ENCODE measurements at regions not wholly inside any gene's neighbourhood (a gene's known extent, or its start where the extent isn't known, plus 50 kb on each side); places are given as distances from the start of the nearest gene placed in this dataset.

- no peak for DNase-seq (ENCODE audit: low spot score)
- intact Hi-C loops (cut with DNase I), result no loop called here
Measured at GRCh38 chr3:103785017-103785416, 1350.2 kb downstream of the ZPLD1 start.

DNA sequence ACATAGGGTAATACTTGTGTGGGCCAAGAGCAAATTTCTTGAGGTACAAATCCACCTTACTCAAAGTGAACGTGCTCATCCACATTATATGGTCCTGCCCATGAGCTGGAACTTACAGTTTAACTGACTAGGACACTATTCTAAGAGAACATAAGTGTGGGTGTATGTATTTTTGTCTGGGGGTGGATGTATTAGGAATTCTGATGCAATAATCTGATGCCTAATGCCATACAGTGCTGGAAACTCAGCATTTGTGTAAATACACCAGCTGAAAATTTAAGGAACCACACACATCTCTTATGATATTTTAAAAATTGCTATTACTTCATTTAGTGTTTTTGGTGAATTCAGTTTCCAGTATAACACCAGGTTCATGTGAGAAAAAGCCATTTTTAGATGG is 1350.7 kb downstream of the ZPLD1 start:
- intact Hi-C loops (cut with DNase I), result no loop called here

GRCh38 chr3:103786296-103786695 is 1351.5 kb downstream of the ZPLD1 start:
- intact Hi-C loops (cut with DNase I), result no loop called here
- no peak for DNase-seq (ENCODE audit: low spot score)

More for the DNA sequence above, 1350.7 kb downstream of the ZPLD1 start:
- DNase-seq (ENCODE audit: low spot score), result no peak

DNA sequence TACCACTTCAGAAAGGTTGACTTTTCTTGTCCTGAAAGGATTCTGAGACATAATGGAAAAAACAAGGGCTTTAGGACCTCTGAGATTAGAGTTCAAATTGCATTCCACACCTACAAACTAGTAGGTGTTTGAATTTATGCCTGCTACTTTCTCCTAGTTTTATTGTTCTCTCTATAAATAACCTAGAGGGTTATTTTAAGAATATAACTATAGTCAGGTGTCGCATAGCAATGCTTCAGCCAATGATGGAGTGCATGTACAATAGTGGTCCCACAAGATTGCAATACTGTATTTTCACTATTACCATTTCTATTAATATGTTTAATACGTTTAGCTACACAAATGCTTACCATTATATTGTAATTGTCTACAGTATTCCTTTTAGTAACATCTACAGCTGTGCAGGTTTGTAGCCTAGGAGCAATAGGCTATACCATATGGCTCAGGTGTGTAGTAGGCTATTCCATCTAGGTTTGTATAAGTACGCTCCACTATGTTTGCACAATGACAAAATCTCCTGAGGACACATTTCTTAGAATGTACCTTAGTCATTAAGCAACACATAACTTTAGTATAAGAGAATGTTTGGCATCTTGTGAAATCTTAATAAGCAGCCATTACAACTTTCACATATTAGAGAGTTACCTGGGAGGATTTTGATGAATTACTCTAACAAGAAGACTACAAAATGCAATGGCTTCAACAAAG is 1352.5 kb downstream of the ZPLD1 start:
- DNase-seq (ENCODE audit: low spot score), result no peak

GRCh38 chr3:103787879-103788278 is 1353.1 kb downstream of the ZPLD1 start:
- intact Hi-C loops (cut with DNase I), result no loop called here
- no peak for DNase-seq (ENCODE audit: low spot score)

More for the DNA sequence above, 1352.5 kb downstream of the ZPLD1 start:
- intact Hi-C loops (cut with DNase I), result no loop called here

- intact Hi-C loops (cut with DNase I), result no loop called here
Measured at GRCh38 chr3:103791786-103792515, 1357.1 kb downstream of the ZPLD1 start.

DNA sequence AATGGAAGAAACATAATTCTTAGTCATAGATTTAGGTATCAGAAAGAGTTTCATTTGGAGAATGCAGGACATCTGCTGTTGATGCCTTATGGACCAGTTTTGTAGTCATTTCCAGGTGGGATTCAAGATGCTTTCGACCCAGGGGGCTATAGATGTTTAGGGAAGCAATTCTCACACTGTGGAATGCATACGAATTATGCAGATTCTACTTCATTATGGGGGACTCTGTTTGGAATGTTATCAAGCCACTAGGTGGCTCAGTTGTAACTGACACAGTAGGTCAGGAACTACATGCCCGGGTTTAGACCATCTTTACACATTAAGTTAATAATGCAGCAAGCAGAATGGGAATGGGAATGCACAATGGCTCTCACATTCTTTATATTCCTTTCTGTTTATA is 1359.8 kb downstream of the ZPLD1 start:
- no peak for DNase-seq (ENCODE audit: low spot score)
- intact Hi-C loops (cut with DNase I), result no loop called here

More at GRCh38 chr3:103791786-103792515, 1357.1 kb downstream of the ZPLD1 start:
- no peak for DNase-seq (ENCODE audit: low spot score)

DNA sequence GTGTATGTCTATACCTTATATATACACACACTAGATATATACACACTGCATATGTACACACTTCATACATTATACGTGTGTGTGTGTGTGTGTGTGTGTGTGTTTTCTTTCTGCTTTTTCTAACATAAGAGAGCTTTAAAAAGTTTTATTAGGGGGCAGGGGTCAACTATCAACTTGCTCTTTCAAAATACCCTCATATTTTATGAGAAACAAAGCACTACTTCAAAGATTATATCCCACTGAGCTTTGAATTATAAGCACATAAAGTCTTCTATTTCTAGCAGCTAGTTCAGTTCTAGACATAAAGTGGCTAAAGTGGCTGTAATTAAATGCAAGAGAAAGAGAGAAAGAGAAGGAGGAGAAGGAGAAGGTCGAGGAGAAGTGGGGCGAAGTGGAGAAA is 1361.3 kb downstream of the ZPLD1 start:
- no peak for DNase-seq (ENCODE audit: low spot score)
- intact Hi-C loops (cut with DNase I), result no loop called here

GRCh38 chr3:103803787-103804186 is 1369.0 kb downstream of the ZPLD1 start:
- intact Hi-C loops (cut with DNase I), result no loop called here
- DNase-seq (ENCODE audit: low spot score), result no peak

- intact Hi-C loops (cut with DNase I), result no loop called here
- no peak for DNase-seq (ENCODE audit: low spot score)
Measured at GRCh38 chr3:103810167-103810566, 1375.4 kb downstream of the ZPLD1 start.

- no peak for DNase-seq (ENCODE audit: low spot score)
- intact Hi-C loops (cut with DNase I), result no loop called here
Measured at GRCh38 chr3:103813955-103814354, 1379.1 kb downstream of the ZPLD1 start.

DNA sequence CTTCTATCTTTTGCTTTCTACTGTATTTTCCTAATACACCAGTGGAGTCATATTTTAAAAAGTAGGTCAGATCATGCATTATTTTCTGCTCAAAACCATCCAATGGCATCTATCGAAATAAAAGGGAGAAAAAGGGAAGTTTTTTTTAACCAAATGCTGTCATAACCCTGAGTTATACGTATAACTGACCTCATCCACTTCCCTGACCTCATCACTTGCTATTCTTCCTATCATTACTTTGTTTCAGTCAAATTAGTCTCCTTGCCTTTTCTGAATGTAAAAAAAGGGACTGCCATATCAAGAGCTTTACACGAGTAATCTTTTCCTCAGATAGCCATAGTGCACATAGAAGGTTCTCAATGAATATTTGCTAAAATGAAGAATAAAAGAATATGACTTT is 1383.6 kb downstream of the ZPLD1 start:
- intact Hi-C loops (cut with DNase I), result no loop called here
- DNase-seq (ENCODE audit: low spot score), result no peak

DNA sequence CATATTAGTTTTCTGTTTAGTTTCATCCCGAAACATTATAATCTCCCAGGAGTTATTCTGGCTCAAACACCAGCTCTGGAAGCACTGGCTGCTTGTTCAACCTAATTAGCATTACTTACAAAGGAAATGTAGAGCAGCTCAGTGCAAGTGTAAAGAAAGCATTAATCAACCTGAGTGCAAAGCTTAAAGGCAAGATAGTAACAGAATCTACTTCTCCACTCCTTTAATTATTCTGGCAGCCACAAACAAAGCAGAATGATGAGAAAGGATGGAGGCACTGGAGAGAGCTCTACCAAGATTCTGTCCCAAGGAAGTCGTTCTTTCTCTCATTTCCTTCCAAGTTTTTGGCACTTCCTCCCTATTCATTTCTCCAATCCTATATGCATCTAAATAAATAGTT is 1384.0 kb downstream of the ZPLD1 start:
- no peak for DNase-seq (ENCODE audit: low spot score)
- intact Hi-C loops (cut with DNase I), result no loop called here

DNA sequence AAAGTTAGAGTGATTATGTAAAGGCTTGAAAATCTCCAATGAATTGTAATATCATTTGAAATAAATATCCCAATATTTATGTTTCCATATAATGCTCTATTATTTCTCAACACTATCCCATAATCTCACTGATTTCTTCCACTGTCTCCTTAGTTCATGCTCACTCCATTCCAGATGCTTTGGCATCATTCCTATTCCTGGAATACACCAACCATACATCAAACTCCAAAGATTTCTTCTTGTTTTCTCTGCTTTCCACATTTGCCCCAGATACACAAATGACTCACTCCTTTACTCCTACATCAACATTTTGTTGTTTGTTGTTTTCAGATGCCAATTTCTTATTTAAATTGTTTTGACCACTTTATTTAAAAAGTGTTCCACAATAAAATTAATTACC is 1390.8 kb downstream of the ZPLD1 start:
- intact Hi-C loops (cut with DNase I), result no loop called here
- no peak for DNase-seq (ENCODE audit: low spot score)

- intact Hi-C loops (cut with DNase I), result no loop called here
- no peak for DNase-seq (ENCODE audit: low spot score)
Measured at GRCh38 chr3:103829723-103830326, 1395.0 kb downstream of the ZPLD1 start.

GRCh38 chr3:103847081-103848062 is 1412.6 kb downstream of the ZPLD1 start:
- DNase-seq (ENCODE audit: low spot score), result no peak
- intact Hi-C loops (cut with DNase I), result no loop called here

DNA sequence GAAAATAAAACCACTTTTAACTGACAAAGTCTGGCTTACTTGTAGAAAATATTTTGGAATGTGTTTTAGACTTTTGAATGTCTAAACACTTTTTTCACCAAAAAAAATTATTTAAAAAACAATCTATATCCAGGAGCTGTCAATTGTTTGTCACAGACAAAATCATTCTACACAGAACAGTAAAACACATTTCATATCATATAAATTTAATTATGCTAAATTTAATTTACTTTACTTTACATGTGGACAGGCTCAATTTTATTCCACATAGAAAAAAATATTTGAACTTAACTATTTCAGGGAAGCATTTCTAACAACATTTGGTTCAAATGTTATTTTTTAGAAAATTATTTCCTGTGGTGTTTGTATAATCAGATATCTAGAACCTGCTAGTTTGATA is 1417.0 kb downstream of the ZPLD1 start:
- no peak for DNase-seq (ENCODE audit: low spot score)
- intact Hi-C loops (cut with DNase I), result no loop called here

DNA sequence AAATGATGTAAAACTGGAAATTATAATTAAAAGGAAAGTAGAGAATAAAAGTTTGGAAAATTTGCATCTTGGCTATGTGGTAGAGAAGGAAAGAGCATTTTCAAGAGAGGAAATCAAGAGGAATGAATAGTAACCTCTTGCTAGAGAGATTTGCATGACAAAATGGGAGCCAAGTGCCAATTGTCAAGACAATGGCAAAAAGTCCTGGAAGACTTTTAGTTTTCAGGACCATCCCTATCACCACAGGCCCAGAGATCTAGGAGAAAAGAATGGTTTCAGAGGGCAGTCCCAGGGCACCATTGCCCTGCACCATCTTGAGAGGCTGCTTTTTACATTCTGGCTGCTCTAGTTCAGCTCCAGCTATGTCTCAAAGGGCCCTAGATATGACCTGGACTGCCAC is 1427.6 kb downstream of the ZPLD1 start:
- DNase-seq (ENCODE audit: low spot score), result no peak
- intact Hi-C loops (cut with DNase I), result no loop called here

- intact Hi-C loops (cut with DNase I), result no loop called here
- no peak for DNase-seq (ENCODE audit: low spot score)
Measured at GRCh38 chr3:103863381-103863780, 1428.6 kb downstream of the ZPLD1 start.

DNA sequence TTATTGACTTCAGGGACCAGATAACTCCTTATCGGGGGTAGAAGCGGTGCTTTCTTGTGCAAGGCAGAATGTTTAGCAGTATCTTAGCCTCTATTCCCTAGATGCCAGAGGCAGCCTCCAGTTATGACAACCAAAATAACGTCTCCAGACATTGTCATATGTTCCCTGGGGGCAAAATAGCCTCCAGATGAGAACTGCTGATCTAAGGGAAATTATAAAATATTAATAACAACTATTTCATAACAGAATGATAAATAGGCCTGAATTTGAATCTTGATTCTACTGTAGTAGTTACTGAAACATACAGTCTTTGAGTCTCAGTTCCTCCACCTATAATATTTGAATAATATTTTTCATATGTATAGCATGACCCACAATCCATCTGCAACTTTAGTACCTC is 1431.3 kb downstream of the ZPLD1 start:
- DNase-seq (ENCODE audit: low spot score), result no peak
- intact Hi-C loops (cut with DNase I), result no loop called here
